Left cardiac atrium (tissue), 4 donors: ENCODE measurements at regions not wholly inside any gene's neighbourhood (a gene's known extent, or its start where the extent isn't known, plus 50 kb on each side); places are given as distances from the start of the nearest gene placed in this dataset.
"Not testable (repeated sequence)": the region's sequence is repeated elsewhere in the genome, so short reads cannot be mapped to it uniquely, and the experiment has no call there.

ENCODE experiments used
- ATAC-seq, 2 donors: fragments of 200-7000 bp; cut with Tn5 transposase; one replicate each; pipeline ENCODE4 v1.9.1; 2020; ENCODE audit warnings: mild to moderate bottlenecking in 2 of 2, moderate library complexity in 2 of 2
- DNase-seq: peaks from one replicate; pipeline ENCODE4 v3.0.0-alpha.2; 2020
- intact Hi-C, 2 donors: fragments of 100-400 bp; cut with DNase I; formaldehyde crosslinking; loops; one replicate each; pipeline versions ENCODE4 v1.14.1 to v1.15.1; 2022 to 2023
- donor health status: DM: no; HTN: yes; CAD: no.
- donor health status: DM: no; HTN: yes; CAD: no; lungs with severe emphysema.
- donor health status: DM: yes; HTN: yes; CAD: no.
- donor health status: Dilated cardiomyopathy.

DNA sequence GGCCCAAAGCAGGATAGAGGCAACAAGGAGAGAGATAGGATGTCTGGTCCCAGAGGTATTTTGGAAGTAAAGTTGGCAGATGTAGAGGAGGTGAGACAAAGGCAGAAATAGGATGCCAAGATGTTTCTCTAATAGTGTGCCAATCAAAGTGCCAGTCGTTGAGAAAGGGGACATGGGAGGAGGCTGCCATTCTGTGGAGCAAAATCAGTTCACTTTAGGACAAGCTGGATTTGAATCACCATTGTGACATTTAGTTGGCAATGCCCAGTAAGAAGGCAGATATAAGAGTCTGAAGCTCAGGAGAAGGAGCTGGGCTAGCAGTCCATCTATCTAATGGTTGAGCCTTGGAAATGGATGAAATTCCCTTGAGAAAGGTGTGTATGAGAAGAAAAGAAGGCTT, 53.8 kb downstream of the ADRB2 start:
- intact Hi-C loops: no loop called here
- ATAC-seq: no peak

DNA sequence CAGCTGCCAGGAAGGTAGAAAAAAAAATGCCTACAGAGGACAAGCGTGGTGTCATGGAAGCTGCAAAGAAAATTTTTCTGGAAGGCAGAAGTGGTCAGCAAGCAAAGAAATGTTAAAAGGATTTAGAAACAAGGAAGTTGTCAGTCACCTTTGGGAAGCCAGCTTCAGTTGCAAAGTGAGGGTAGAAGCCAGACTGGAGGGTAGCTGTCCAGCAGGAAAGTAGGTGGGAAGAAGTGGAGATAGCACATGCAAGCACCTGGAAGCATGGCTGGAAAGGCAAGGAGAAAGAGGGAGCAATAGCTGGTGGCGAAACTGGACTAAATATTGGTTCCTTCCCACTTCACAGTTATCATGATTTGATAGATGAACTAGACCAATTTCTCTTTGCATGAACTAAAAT, 54.3 kb downstream of the ADRB2 start:
- intact Hi-C loops: no loop called here
- ATAC-seq: no peak
- no peak for DNase-seq

More for the DNA sequence above, 53.8 kb downstream of the ADRB2 start:
- DNase-seq: no peak

DNA sequence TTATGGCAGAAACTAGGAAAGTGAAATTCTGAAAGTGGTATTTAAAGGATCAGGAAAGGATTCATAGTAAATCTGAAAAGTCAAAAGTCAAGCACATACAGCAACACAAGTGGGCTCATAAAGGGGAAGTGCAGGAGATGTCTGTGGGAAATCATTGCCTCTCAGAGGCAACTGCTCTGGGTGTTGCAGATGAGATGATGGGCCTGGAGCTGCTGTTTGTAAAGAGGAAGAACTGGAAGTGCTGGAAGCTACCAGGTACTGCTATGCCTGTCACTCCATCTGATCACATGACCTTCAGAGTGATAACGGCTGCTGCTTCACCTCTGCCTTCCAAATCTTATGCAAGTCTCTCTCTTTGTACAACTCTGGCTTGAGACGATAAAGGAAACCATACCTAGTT, 55.9 kb downstream of the ADRB2 start:
- intact Hi-C loops: no loop called here

DNA sequence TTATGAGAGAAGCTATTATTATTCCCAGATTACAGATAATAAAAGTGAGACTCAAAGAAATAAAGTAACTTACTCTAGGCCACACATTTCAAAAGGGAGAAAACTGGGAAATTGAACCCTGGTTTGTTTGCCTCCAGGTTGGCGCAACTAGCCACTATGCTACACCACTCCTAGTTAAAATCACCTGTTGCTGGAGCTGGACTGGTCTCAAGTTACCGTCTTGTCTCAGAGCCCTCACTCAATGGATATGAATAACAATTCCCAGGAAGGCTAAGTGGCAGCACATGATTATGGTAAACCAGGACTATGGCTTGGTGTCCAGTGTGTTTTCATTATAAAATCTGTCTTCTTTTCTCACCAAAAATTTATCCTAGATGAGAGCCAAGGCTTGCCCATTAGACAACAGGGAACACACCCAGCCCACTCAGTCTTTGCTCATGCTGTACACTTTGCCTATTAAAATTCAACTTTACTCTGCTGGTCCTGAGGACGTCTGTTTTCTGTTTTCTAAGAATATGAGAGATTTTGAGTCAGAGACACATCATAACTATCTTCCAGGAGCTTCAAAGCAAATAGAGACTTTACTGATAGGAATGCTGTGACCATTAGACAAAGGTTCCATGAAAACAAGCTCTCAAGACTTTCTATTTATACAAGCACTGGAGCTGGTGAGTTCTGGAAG, 58.1 kb downstream of the ADRB2 start:
- intact Hi-C loops: no loop called here

More for the DNA sequence above, 55.9 kb downstream of the ADRB2 start:
- no peak for DNase-seq
- ATAC-seq: peak; percentile 38 to 86

DNA sequence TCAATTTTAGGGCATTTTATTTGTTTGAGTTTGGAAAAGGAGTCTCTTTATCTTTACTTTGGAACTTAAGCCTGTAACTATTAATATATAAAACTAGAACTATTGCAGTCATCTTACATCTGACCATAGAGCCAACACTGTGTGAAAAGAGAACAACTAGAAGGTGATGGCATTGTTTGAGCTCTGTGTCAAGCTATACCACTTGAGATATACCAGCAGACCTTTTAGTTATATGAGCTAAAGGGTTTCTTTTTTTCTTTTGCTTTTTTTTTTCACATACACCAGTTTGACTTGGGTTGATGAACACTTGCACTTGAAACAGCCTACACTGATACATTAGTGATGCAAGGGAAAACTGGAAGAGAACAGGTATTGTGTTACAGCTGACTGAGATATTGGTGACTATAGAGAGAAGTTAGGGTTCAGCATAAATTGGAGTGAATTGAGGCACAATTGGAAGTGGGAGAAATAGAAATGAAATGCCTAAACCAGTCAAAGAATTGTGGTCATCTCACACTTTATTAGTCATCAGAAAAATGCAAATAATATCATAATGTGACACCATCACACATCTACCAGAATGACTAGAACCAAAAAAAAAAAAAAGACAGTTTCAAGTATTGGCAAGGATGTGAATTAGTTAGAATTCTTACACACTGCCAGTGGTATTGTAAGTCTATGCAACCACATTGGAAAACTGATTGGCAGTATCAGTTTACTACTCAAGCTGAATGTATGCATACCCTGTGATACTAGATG, 60.9 kb downstream of the ADRB2 start:
- intact Hi-C loops: no loop called here
- no peak for ATAC-seq
- DNase-seq: no peak

More for the DNA sequence above, 58.1 kb downstream of the ADRB2 start:
- DNase-seq (no peak), ATAC-seq (no peak)

- intact Hi-C loops, DNase-seq, ATAC-seq: not testable (repeated sequence)
Observed at GRCh38 chr5:148889936-148890335, 63.5 kb downstream of the ADRB2 start.

GRCh38 chr5:148895441-148895840, 69.0 kb downstream of the ADRB2 start:
- ATAC-seq, DNase-seq, intact Hi-C loops: not testable (repeated sequence)

DNA sequence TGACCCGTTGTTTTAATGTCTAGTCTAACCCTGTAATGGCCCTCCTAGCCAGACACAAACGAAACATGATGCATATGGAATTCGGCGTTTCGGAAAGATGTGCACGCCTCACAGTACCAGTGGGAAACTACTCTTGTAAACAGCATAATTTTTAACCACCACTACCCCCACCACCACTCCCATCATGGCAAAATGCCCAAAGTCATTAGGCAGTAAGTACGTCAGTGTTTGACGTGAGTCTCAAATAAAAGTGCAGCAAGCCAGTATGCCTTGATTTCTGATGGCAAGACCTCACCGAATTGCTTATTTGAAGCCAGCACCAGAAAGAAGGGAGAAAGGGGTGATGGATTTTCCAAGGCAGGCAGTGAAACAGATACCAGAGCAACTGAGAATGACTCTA, 71.4 kb downstream of the ADRB2 start:
- DNase-seq: no peak
- ATAC-seq: no peak
- intact Hi-C loops: no loop called here

- intact Hi-C loops: no loop called here
- ATAC-seq: no peak
Observed at GRCh38 chr5:148898413-148899075, 72.1 kb downstream of the ADRB2 start.

GRCh38 chr5:148899993-148900392, 73.6 kb downstream of the ADRB2 start:
- ATAC-seq (no peak), DNase-seq (no peak)
- intact Hi-C loops: no loop called here

More at GRCh38 chr5:148898413-148899075, 72.1 kb downstream of the ADRB2 start:
- no peak for DNase-seq

DNA sequence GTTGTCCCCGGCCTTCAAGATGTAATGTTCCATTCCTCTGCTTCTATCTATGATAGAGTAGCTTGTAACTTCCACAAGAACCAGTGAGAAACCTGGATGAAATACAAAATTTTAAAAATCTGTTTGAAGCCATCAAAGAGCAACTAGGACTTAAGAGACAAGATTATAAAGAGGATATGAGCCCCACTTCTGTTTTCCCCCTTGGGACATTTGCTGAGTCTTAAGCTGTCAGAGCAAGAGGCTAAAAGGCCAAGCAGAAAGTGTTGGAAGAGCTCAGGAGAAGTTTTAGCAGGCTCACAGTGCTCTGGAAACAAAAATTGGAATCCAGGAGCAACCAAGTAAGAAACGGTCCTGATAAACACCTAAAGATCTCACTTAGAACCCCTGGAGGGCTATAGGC, 76.1 kb downstream of the ADRB2 start:
- DNase-seq (no peak), ATAC-seq (no peak)
- intact Hi-C loops: no loop called here

DNA sequence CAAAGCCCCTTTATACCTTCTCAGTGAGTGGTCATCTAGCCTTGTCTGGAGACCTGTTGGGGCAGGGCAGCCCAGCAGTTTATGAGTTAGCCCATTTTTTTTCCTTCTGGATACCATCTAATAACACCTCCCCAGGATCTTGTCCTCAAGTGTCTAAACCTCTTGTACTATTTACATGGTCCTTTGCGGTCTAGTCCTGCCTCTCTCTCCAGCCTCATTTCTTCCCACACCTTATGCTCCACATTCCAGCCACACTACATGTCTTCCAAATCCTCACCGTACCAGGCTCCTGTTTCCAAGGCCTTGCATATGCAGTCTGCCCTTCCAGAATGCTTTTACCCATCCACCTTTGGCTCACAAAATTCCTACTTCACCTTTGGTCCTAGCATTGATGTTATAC, 77.2 kb downstream of the ADRB2 start:
- peak in 1 of 2 donors; percentile 35 for ATAC-seq
- DNase-seq: no peak
- intact Hi-C loops: no loop called here

DNA sequence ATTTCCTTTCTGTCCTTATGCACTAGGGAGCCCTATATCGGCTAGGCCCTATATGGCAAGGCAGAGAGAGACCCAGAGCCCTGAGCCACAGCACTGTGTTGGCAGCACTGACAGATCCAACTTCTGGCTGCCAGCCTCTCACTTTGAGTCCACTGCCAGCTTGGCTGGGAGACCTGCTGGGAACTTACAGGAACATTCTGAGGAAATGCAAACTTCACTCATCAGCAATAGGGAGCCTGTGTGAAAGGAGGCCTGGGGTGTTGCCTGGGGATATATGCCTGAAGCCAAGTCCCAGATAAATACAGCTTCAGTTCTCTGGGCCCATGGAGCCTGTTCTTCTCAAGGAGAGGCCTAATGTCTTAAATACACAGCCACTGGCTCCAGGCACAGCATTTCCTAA, 78.0 kb downstream of the ADRB2 start:
- intact Hi-C loops: no loop called here
- ATAC-seq (peak; percentile 89 to 93), DNase-seq (peak; percentile 47)

DNA sequence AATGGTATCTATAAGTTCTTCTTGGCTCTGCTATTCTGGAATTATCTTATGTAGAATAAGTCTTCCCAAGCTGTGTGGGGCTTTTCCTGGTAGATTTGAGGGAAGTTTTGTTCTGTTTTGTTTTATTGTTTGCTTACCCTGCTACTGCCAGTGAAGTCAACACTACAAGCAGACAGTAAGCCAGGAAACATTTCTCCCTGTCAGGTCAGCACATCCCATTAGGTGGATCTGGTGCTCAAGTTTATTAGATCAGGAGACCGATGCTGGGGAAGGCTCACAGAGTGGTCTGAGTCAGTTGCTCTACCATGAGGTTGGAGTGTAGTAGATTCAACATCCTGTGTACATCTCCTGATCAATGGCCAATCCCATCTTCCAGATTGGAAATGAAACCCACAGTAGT, 79.1 kb downstream of the ADRB2 start:
- intact Hi-C loops: no loop called here
- DNase-seq: no peak
- ATAC-seq: no peak

GRCh38 chr5:148906968-148907367, 80.6 kb downstream of the ADRB2 start:
- intact Hi-C loops: no loop called here
- no peak for ATAC-seq
- no peak for DNase-seq

- DNase-seq: no peak
- intact Hi-C loops: no loop called here
- ATAC-seq: no peak
Observed at GRCh38 chr5:148909040-148909439, 82.6 kb downstream of the ADRB2 start.

- intact Hi-C loops: no loop called here
- no peak for ATAC-seq
- DNase-seq: no peak
Observed at GRCh38 chr5:148909766-148910165, 83.4 kb downstream of the ADRB2 start.

DNA sequence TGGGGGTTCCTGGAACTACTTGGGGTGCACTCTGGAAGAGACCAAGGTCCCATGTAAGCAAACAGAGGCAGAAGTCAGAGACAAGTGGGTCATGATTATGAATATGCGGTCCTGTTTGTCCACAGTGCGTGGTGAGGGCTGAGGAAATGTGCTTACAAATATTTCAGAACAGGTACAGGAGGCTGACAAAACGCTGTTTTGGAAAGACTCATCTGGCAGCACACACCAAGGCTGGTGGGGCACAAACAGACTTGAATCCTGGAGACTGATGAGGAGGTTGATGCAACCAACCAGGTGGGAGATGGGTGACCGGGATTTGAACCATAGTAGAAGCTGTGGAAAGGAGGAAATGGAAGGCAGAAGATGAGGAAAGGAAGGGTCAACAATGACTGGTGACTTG, 83.8 kb downstream of the ADRB2 start:
- intact Hi-C loops: no loop called here
- ATAC-seq (no peak), DNase-seq (no peak)

- intact Hi-C loops: no loop called here
- DNase-seq (peak; percentile 31), ATAC-seq (peak in 1 of 2 donors; percentile 4)
Observed at GRCh38 chr5:148910686-148911361, 84.4 kb downstream of the ADRB2 start.

DNA sequence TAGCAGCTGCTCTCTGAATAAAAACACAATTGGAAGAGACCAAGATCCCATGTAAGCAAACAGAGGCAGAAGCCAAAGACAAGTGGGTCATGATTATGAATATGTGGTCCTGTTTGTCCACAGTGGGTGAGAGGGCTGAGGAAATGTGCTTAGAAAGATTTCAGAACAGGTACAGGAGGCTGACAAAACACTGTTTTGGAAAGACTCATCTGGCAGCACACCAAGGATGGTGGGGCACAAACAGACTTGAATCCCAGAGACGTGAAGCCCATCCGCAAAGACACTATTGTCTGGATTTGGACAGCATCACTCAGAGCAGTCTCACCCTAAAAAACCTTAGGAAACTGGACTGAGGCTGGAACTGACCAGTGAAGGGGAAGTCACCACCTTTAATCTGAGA, 85.0 kb downstream of the ADRB2 start:
- ATAC-seq (no peak), DNase-seq (no peak)
- intact Hi-C loops: no loop called here
